ENCODE measurements at regions not wholly inside any gene's neighbourhood (a gene's known extent, or its start where the extent isn't known, plus 50 kb on each side); places are given as distances from the start of the nearest gene placed in this dataset.

DNA sequence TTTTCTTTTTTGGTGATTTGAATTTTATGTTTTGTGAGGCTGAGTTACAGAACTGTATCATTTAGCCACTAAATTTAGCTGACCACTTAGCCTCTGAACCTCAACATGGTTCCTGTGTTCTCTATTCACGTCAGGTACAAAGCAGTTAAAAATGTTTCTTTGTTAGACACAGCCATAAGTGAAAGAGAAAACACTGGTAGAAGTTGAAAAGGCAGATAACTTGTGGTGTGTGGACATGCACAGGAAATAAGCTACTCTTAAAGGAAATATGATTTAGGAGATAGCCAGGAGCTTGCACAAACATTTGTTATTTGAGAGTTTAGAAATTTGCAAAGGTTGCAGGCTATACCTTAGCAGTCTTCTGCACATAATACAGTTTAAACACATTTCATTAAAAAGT, 171.0 kb upstream of the RPS6KA3 start:
- peak overlapping the region; percentile 45 to 84 (median 74) for H3K4me3 Mint-ChIP-seq
- peak; percentile 72 for ATAC-seq
- H3K9me3 Mint-ChIP-seq: peaks cover 0 to 2% (median 0%) of the 10 kb centered on the region in 11 donors
- Histone ChIP-seq H3K36me3 (ENCODE audit: control insufficient read depth in 2 of 3, insufficient read depth in 3 of 3, low read length in 3 of 3) (no peaks in the 10 kb centered on the region), H3K27ac (ENCODE audit: low read depth, low read length) (no peak overlapping the region), H3K27me3 (ENCODE audit: control insufficient read depth in 2 of 2, insufficient read depth in 2 of 2, low read length in 2 of 2) (no peaks in the 10 kb centered on the region), H3K4me1 (ENCODE audit: control insufficient read depth in 2 of 2, insufficient read depth in 2 of 2, low read length in 2 of 2) (peaks cover 40 to 50% of the 10 kb centered on the region in 2 donors), H3K4me3 (ENCODE audit: low read length) (peak overlapping the region; percentile 43), H3K9me3 (ENCODE audit: control insufficient read depth in 2 of 3, low read length in 3 of 3) (no peaks in the 10 kb centered on the region)
- peaks cover 31 to 81% (median 69%) of the 10 kb centered on the region in 7 donors for H3K4me1 Mint-ChIP-seq
- ChIA-PET POLR2A (interaction anchor here (0.5 to 2.0 kb wide), 5 partner anchors 11 to 24 kb away, joined by 3 to 11 read pairs (median 5); no protein-coding TSS in a partner anchor), CTCF (interaction anchor here (1.7 kb wide), 1 partner anchor 23 kb away, joined by 9 read pairs; no protein-coding TSS in a partner anchor)
- no peaks in the 10 kb centered on the region for H3K27me3 Mint-ChIP-seq
- peaks cover 0 to 19% (median 0%) of the 10 kb centered on the region in 5 donors for H3K36me3 Mint-ChIP-seq
- DNase-seq: peak in 4 of 9 donors; percentile 22 to 50 (median 41)
- intact Hi-C loops (cut with micrococcal nuclease): loop anchor here (1.0 to 10.0 kb wide), 5 partner anchors 17 to 293 kb away; partner anchors contain the start of gene EIF1AX (in 1 of the 2)
- H3K27ac Mint-ChIP-seq: peak overlapping the region; percentile 54 to 97 (median 89)

DNA sequence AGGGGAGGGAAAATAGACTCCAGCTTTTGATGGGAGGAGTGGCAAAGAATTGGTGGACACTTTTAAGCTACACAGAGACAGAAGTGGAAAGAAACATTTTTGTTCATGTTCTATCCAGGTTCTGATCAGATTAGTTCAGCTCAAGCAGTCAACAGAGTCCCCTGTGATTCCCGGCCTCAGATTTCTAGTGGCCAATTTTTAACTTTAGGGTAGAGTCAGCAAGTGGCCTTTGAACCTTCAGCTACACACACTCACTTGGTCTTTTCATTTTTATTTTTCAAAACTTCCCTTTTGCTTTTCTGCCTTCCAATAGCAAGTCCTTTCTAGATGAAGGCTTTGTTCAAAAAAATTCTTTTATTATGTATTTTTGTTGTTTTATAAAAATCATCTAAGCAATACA, 169.2 kb upstream of the RPS6KA3 start:
- Mint-ChIP-seq H3K4me1 (peaks cover 29 to 71% (median 59%) of the 10 kb centered on the region in 7 donors), H3K36me3 (peaks cover 0 to 19% (median 0%) of the 10 kb centered on the region in 5 donors), H3K27me3 (no peaks in the 10 kb centered on the region), H3K4me3 (no peak overlapping the region), H3K27ac (peak overlapping the region in 1 of 9 donors; percentile 56), H3K9me3 (peaks cover 0 to 2% (median 0%) of the 10 kb centered on the region in 11 donors)
- POLR2A ChIA-PET: interaction anchor here (0.7 to 1.0 kb wide), 3 partner anchors 17 to 61 kb away, joined by 3 to 5 read pairs (median 4); no protein-coding TSS in a partner anchor
- CTCF ChIA-PET: interaction anchor here (0.6 to 1.5 kb wide), 2 partner anchors 15 to 54 kb away, joined by 3 to 4 read pairs; no protein-coding TSS in a partner anchor
- ATAC-seq (no peak), DNase-seq (no peak)
- H3K9me3 ChIP-seq (ENCODE audit: control insufficient read depth in 2 of 3, low read length in 3 of 3): no peaks in the 10 kb centered on the region
- peaks cover 27 to 34% of the 10 kb centered on the region in 2 donors for H3K4me1 ChIP-seq (ENCODE audit: control insufficient read depth in 2 of 2, insufficient read depth in 2 of 2, low read length in 2 of 2)
- no peaks in the 10 kb centered on the region for H3K27me3 ChIP-seq (ENCODE audit: control insufficient read depth in 2 of 2, insufficient read depth in 2 of 2, low read length in 2 of 2)
- H3K4me3 ChIP-seq (ENCODE audit: low read length): no peak overlapping the region
- no peaks in the 10 kb centered on the region for H3K36me3 ChIP-seq (ENCODE audit: control insufficient read depth in 2 of 3, insufficient read depth in 3 of 3, low read length in 3 of 3)
- H3K27ac ChIP-seq (ENCODE audit: low read depth, low read length): no peak overlapping the region
- intact Hi-C loops (cut with micrococcal nuclease): loop anchor here (2.0 to 10.0 kb wide), 4 partner anchors 15 to 291 kb away; partner anchors contain the start of gene EIF1AX (in 1 of the 2)

DNA sequence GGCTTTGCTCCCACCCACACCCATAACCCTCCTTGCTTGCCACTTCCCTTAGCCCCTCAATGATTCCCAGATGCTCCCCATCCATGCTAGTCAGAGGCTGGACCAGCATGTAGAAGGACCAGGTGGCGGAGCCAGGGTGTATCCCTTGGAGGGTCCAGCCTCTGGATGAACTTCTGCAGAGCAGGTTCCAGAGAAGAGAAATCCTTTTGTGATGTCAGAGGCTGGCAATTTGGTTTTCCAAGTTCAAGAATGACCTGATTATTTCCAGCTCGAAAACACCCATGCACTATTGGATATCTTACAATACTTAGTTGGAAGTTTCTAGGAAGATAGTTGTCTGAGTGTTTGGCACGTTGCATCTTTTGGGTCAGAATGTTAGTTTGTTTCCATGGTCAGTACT, 168.3 kb upstream of the RPS6KA3 start:
- peaks cover 0 to 2% (median 0%) of the 10 kb centered on the region in 11 donors for H3K9me3 Mint-ChIP-seq
- ChIA-PET CTCF (interaction anchor here (1.5 kb wide), 1 partner anchor 14 kb away, joined by 3 read pairs; no protein-coding TSS in a partner anchor), POLR2A (no interaction called here)
- H3K27me3 ChIP-seq (ENCODE audit: control insufficient read depth in 2 of 2, insufficient read depth in 2 of 2, low read length in 2 of 2): no peaks in the 10 kb centered on the region
- DNase-seq (no peak), ATAC-seq (no peak)
- H3K36me3 ChIP-seq (ENCODE audit: control insufficient read depth in 2 of 3, insufficient read depth in 3 of 3, low read length in 3 of 3): no peaks in the 10 kb centered on the region
- intact Hi-C loops (cut with micrococcal nuclease): loop anchor here in 1 of 2 donors (10.0 kb wide), 2 partner anchors 50 to 290 kb away; partner anchors contain the start of gene EIF1AX
- H3K4me3 Mint-ChIP-seq: no peak overlapping the region
- peaks cover 25 to 64% (median 51%) of the 10 kb centered on the region in 7 donors for H3K4me1 Mint-ChIP-seq
- H3K9me3 ChIP-seq (ENCODE audit: control insufficient read depth in 2 of 3, low read length in 3 of 3): no peaks in the 10 kb centered on the region
- no peak overlapping the region for H3K4me3 ChIP-seq (ENCODE audit: low read length)
- H3K36me3 Mint-ChIP-seq: peaks cover 0 to 16% (median 0%) of the 10 kb centered on the region in 5 donors
- H3K4me1 ChIP-seq (ENCODE audit: control insufficient read depth in 2 of 2, insufficient read depth in 2 of 2, low read length in 2 of 2): peaks cover 18 to 25% of the 10 kb centered on the region in 2 donors
- H3K27me3 Mint-ChIP-seq: no peaks in the 10 kb centered on the region
- H3K27ac Mint-ChIP-seq: peak overlapping the region in 1 of 9 donors; percentile 56
- no peak overlapping the region for H3K27ac ChIP-seq (ENCODE audit: low read depth, low read length)

DNA sequence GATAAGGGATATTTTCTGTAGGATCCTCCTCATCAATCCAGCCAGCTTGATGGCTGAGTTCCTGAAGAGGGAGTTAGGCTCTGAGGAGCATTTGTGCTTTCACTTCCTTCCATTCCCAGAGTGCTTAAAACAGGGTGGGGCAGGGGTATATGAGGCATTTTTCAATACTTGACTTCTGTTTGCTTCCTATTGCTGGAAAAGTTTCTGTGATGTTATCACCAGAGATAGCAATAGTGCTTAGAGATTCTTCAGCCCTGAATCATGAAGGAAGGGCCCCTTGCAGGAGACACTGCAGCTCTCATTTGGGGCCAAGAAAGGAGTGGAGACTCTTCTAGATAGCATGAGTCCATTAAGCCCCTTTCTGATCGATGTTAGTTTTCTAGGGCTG, 166.7 kb upstream of the RPS6KA3 start:
- Histone ChIP-seq H3K27me3 (ENCODE audit: control insufficient read depth in 2 of 2, insufficient read depth in 2 of 2, low read length in 2 of 2) (no peaks in the 10 kb centered on the region), H3K36me3 (ENCODE audit: control insufficient read depth in 2 of 3, insufficient read depth in 3 of 3, low read length in 3 of 3) (no peaks in the 10 kb centered on the region), H3K4me1 (ENCODE audit: control insufficient read depth in 2 of 2, insufficient read depth in 2 of 2, low read length in 2 of 2) (peaks cover 11 to 12% of the 10 kb centered on the region in 2 donors), H3K9me3 (ENCODE audit: control insufficient read depth in 2 of 3, low read length in 3 of 3) (no peaks in the 10 kb centered on the region), H3K4me3 (ENCODE audit: low read length) (no peak overlapping the region), H3K27ac (ENCODE audit: low read depth, low read length) (no peak overlapping the region)
- Mint-ChIP-seq H3K9me3 (peaks cover 0 to 2% (median 0%) of the 10 kb centered on the region in 11 donors), H3K36me3 (peaks cover 0 to 16% (median 0%) of the 10 kb centered on the region in 5 donors), H3K4me1 (peaks cover 24 to 61% (median 49%) of the 10 kb centered on the region in 7 donors), H3K4me3 (peak overlapping the region in 5 of 10 donors; percentile 48 to 72 (median 65)), H3K27ac (peak overlapping the region in 3 of 9 donors; percentile 64 to 91 (median 72)), H3K27me3 (no peaks in the 10 kb centered on the region)
- ATAC-seq: no peak
- POLR2A ChIA-PET: interaction anchor here (0.9 kb wide), 1 partner anchor 15 kb away, joined by 3 read pairs; no protein-coding TSS in a partner anchor
- CTCF ChIA-PET: no interaction called here
- intact Hi-C loops (cut with micrococcal nuclease): loop anchor here in 1 of 2 donors (10.0 kb wide), 2 partner anchors 49 to 289 kb away; partner anchors contain the start of gene EIF1AX
- no peak for DNase-seq

DNA sequence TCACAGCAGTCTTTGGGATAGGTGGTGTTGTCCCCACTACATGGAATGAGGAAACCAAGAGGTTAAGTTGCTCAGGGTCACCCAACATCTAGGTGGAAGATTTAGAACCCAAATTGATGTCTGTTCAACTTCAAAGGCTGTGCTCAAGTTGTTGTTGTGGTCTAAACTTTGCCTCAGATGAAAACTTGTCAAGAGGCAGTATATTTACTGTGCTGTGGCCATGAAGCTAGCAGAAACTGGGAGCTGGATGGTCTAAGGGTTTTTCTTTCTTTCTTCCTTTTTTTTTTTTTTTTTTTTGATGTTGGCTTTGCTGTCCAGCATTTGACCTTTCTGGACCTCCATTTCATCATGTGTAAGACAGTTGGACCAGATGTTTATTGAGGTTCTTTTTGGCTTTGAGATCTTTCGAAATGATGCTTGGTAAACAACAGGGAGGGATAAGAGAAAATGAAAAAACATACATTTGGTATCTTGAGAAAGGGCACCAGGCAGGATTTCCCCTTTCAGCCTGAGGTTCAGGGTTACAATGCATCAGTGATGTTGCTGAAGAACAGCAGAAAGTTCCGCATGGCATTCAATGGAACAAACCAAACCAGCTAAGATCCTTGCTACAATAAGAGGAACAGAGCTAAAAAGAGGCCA, 166.2 kb upstream of the RPS6KA3 start:
- H3K36me3 ChIP-seq (ENCODE audit: control insufficient read depth in 2 of 3, insufficient read depth in 3 of 3, low read length in 3 of 3): no peaks in the 10 kb centered on the region
- intact Hi-C loops (cut with micrococcal nuclease): loop anchor here in 1 of 2 donors (10.0 kb wide), 2 partner anchors 48 to 288 kb away; partner anchors contain the start of gene EIF1AX
- no peak overlapping the region for H3K4me3 ChIP-seq (ENCODE audit: low read length)
- peaks cover 7% of the 10 kb centered on the region in 2 donors for H3K4me1 ChIP-seq (ENCODE audit: control insufficient read depth in 2 of 2, insufficient read depth in 2 of 2, low read length in 2 of 2)
- ChIA-PET CTCF (no interaction called here), POLR2A (interaction anchor here (0.9 kb wide), 2 partner anchors 15 to 20 kb away, joined by 3 read pairs; no protein-coding TSS in a partner anchor)
- H3K9me3 ChIP-seq (ENCODE audit: control insufficient read depth in 2 of 3, low read length in 3 of 3): no peaks in the 10 kb centered on the region
- H3K27ac ChIP-seq (ENCODE audit: low read depth, low read length): no peak overlapping the region
- DNase-seq (no peak), ATAC-seq (peak; percentile 36)
- Mint-ChIP-seq H3K4me3 (peak overlapping the region in 6 of 10 donors; percentile 45 to 72 (median 61)), H3K27me3 (no peaks in the 10 kb centered on the region), H3K9me3 (peaks cover 0 to 2% (median 0%) of the 10 kb centered on the region in 11 donors), H3K27ac (peak overlapping the region in 4 of 9 donors; percentile 38 to 91 (median 68)), H3K36me3 (peaks cover 0 to 15% (median 0%) of the 10 kb centered on the region in 5 donors), H3K4me1 (peaks cover 24 to 57% (median 44%) of the 10 kb centered on the region in 7 donors)
- no peaks in the 10 kb centered on the region for H3K27me3 ChIP-seq (ENCODE audit: control insufficient read depth in 2 of 2, insufficient read depth in 2 of 2, low read length in 2 of 2)

DNA sequence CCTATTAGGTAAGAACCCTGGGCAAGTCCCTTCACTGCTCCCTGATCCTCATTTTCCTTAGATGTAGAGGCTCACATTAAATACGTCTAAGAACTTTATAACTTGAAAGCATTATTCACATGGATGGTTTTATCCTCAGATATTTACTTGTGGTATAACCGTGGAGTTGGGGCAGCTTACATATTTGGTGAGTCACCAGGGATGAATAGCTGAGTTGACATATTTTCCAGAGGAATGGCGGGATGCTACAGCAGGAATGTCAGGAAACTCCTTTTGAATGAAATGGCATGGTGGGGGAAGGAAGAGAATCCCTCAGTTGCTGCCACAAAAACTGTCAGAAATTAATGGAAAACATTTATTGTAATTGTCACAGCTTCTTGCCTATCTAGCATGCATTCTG, 165.3 kb upstream of the RPS6KA3 start:
- ChIA-PET CTCF (no interaction called here), POLR2A (interaction anchor here (0.5 to 0.9 kb wide), 2 partner anchors 19 to 259 kb away, joined by 3 read pairs; no protein-coding TSS in a partner anchor)
- intact Hi-C loops (cut with micrococcal nuclease): loop anchor here in 1 of 2 donors (10.0 kb wide), 2 partner anchors 47 to 287 kb away; partner anchors contain the start of gene EIF1AX

More for the DNA sequence above, 165.3 kb upstream of the RPS6KA3 start:
- Mint-ChIP-seq H3K27me3 (no peaks in the 10 kb centered on the region), H3K4me1 (peaks cover 16 to 57% (median 36%) of the 10 kb centered on the region in 7 donors), H3K9me3 (no peaks in the 10 kb centered on the region), H3K36me3 (peaks cover 0 to 11% (median 0%) of the 10 kb centered on the region in 5 donors), H3K27ac (no peak overlapping the region), H3K4me3 (no peak overlapping the region)
- Histone ChIP-seq H3K9me3 (ENCODE audit: control insufficient read depth in 2 of 3, low read length in 3 of 3) (no peaks in the 10 kb centered on the region), H3K4me1 (ENCODE audit: control insufficient read depth in 2 of 2, insufficient read depth in 2 of 2, low read length in 2 of 2) (peaks cover 3 to 6% of the 10 kb centered on the region in 2 donors), H3K27ac (ENCODE audit: low read depth, low read length) (no peak overlapping the region), H3K4me3 (ENCODE audit: low read length) (no peak overlapping the region), H3K27me3 (ENCODE audit: control insufficient read depth in 2 of 2, insufficient read depth in 2 of 2, low read length in 2 of 2) (no peaks in the 10 kb centered on the region), H3K36me3 (ENCODE audit: control insufficient read depth in 2 of 3, insufficient read depth in 3 of 3, low read length in 3 of 3) (no peaks in the 10 kb centered on the region)
- DNase-seq (no peak), ATAC-seq (no peak)
